ENCODE measurements at regions not wholly inside any gene's neighbourhood (a gene's known extent, or its start where the extent isn't known, plus 50 kb on each side); places are given as distances from the start of the nearest gene placed in this dataset.

DNA sequence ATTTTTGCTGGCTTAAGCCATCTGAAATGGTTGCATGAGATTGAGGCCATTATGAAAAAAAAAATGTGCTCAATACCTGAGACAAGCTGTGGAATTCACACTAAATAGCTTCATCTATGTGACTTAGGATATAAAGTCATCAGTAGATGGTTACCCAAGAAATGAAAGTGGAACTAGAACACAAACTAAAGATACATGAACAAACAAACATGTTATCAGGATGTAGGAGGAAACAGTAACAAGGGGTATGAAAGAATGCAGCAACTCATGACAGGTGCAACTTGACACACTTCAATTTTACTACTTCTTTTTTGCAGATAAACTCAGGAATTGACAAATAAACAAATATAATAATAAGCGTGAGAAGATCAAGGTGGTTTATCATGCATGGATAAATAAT lies 155.0 kb downstream of the WT1 start:
- TF ChIP-seq, protein P1, sequence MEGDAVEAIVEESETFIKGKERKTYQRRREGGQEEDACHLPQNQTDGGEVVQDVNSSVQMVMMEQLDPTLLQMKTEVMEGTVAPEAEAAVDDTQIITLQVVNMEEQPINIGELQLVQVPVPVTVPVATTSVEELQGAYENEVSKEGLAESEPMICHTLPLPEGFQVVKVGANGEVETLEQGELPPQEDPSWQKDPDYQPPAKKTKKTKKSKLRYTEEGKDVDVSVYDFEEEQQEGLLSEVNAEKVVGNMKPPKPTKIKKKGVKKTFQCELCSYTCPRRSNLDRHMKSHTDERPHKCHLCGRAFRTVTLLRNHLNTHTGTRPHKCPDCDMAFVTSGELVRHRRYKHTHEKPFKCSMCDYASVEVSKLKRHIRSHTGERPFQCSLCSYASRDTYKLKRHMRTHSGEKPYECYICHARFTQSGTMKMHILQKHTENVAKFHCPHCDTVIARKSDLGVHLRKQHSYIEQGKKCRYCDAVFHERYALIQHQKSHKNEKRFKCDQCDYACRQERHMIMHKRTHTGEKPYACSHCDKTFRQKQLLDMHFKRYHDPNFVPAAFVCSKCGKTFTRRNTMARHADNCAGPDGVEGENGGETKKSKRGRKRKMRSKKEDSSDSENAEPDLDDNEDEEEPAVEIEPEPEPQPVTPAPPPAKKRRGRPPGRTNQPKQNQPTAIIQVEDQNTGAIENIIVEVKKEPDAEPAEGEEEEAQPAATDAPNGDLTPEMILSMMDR (IDR thresholded peaks at IDR 0.05) = no peak
- TF ChIP-seq TEAD4 (IDR thresholded peaks at IDR 0.05; ENCODE audit: borderline replicate concordance, insufficient read depth) (no peak), POLR2AphosphoS5 (IDR thresholded peaks at IDR 0.05; ENCODE audit: low read depth, low read length) (no peak), GATA2 (CRISPR knock-in tag; IDR thresholded peaks at IDR 0.05) (no peak), EZH2phosphoT487 (IDR thresholded peaks at IDR 0.05; ENCODE audit: borderline replicate concordance, low read depth) (no peak), EP300 (IDR thresholded peaks at IDR 0.05; ENCODE audit: borderline replicate concordance in 1 of 2, low read depth in 1 of 2, low read length in 1 of 2) (no peak), RXRA (IDR thresholded peaks at IDR 0.05; ENCODE audit: borderline replicate concordance, low read depth) (no peak), MXI1 (IDR thresholded peaks at IDR 0.05; ENCODE audit: low read depth, low read length) (no peak)
